ENCODE measurements at regions not wholly inside any gene's neighbourhood (a gene's known extent, or its start where the extent isn't known, plus 50 kb on each side); places are given as distances from the start of the nearest gene placed in this dataset.

GRCh38 chr3:34284959-34285826 is 486.8 kb downstream of the PDCD6IP start:
- no peak for TF ChIP-seq CTCF (conservative IDR thresholded peaks at IDR 0.05)
- no peak for TF ChIP-seq EZH2 (IDR thresholded peaks at IDR 0.05; ENCODE audit: low read depth)
